K562 (cell line): ENCODE measurements at regions not wholly inside any gene's neighbourhood (a gene's known extent, or its start where the extent isn't known, plus 50 kb on each side); places are given as distances from the start of the nearest gene placed in this dataset.

ENCODE experiments used
- ADNP ChIP-seq: fragments of 200-800 bp; sonication (Bioruptor generic); IDR thresholded peaks from 2 replicates; pipeline ENCODE4 v1.6.1; 2016; ENCODE audit warnings: missing genetic modification characterization, missing compliant biosample characterization
- CTCF ChIP-seq, 3 experiments: IDR thresholded peaks in 2 of 3; conservative IDR thresholded peaks in 1 of 3; 2 replicates each; pipeline ENCODE4 v1.5.1; 2011 to 2012; ENCODE audit warnings: low read length in 3 of 3, mild to moderate bottlenecking in 3 of 3, control low read depth in 2 of 3, improper control_type of control experiment in 1 of 3, inconsistent platforms in 1 of 3, low read depth in 1 of 3, mixed read lengths in 1 of 3, moderate library complexity in 1 of 3; ENCODE audit not compliant: insufficient read depth in 2 of 3
- DDX20 ChIP-seq: fragments of 450-650 bp; IDR thresholded peaks from 2 replicates; pipeline ENCODE4 v1.6.1; 2016; ENCODE audit warnings: missing genetic modification characterization, low read depth, mild to moderate bottlenecking, missing compliant biosample characterization, moderate library complexity
- EHMT2 ChIP-seq: fragments of 450-650 bp; IDR thresholded peaks from 2 replicates; pipeline ENCODE4 v1.6.1; 2018; ENCODE audit warnings: antibody characterized with exemption
- GTF2B ChIP-seq: IDR thresholded peaks from 2 replicates; pipeline ENCODE4 v1.6.1; 2011; ENCODE audit not compliant: insufficient read length; ENCODE audit errors: extremely low read depth
- NFRKB ChIP-seq: fragments of 450-650 bp; IDR thresholded peaks from 2 replicates; pipeline ENCODE4 v1.6.1; 2016; ENCODE audit warnings: low read depth
- POLR2AphosphoS2 ChIP-seq: IDR thresholded peaks from 2 replicates; pipeline ENCODE4 v1.6.1; 2012; ENCODE audit warnings: low read length, improper control_type of control experiment
- ZFP1 ChIP-seq: fragments of 450-650 bp; formaldehyde crosslinking; IDR thresholded peaks from 2 replicates; pipeline ENCODE4 v1.4.0; 2020; ENCODE audit warnings: mild to moderate bottlenecking, mixed read lengths
- ZNF280B ChIP-seq: fragments of 250-450 bp; sonication (Bioruptor Pico); IDR thresholded peaks from 2 replicates; pipeline ENCODE4 v1.5.1; 2021; ENCODE audit warnings: mild to moderate bottlenecking

GRCh38 chr5:126268697-126269315, 154.4 kb upstream of the GRAMD2B start:
- TF ChIP-seq ADNP (tag) (no peak), POLR2AphosphoS2 (no peak), NFRKB (no peak), EHMT2 (no peak), CTCF (IDR thresholded peaks at IDR 0.05 in 2 of 3, conservative IDR thresholded peaks at IDR 0.05 in 1 of 3; ENCODE audit: insufficient read depth in 2 of 3, low read depth in 1 of 3, low read length in 3 of 3) (no peak), DDX20 (tag) (no peak), ZFP1 (CRISPR knock-in tag) (no peak), ZNF280B (CRISPR knock-in tag) (no peak), GTF2B (no peak)
